ENCODE measurements at regions not wholly inside any gene's neighbourhood (a gene's known extent, or its start where the extent isn't known, plus 50 kb on each side); places are given as distances from the start of the nearest gene placed in this dataset.

DNA sequence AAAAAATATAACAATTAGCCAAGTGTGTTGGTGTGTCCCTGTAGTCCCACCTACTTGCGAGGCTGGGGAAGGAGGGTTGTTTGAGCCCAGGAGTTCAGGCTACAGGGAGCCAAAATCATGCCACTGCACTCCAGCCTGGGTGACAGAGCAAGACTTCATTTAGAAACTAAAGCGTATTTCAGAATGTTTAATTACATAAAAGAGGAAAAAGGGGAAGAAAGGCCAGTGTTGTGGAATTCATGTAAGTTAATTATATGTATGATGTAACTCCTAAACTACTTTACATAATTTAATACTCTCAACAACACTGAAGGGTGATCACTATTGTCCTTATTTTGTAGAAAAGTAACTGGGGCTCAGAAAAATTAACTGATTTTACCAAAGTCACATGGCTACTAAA lies 67.2 kb upstream of the HOPX start:
- no peak for DNase-seq (ENCODE audit: low spot score in 2 of 2, unreplicated experiment in 2 of 2)
- Mint-ChIP-seq H3K36me3 (peaks cover 8% of the 10 kb centered on the region), H3K9me3 (peaks cover 24% of the 10 kb centered on the region), H3K4me1 (peaks cover 10% of the 10 kb centered on the region), H3K27ac (no peak overlapping the region), H3K4me3 (no peak overlapping the region), H3K27me3 (ENCODE audit: low read depth) (no peaks in the 10 kb centered on the region)
- TF ChIP-seq, protein P1, sequence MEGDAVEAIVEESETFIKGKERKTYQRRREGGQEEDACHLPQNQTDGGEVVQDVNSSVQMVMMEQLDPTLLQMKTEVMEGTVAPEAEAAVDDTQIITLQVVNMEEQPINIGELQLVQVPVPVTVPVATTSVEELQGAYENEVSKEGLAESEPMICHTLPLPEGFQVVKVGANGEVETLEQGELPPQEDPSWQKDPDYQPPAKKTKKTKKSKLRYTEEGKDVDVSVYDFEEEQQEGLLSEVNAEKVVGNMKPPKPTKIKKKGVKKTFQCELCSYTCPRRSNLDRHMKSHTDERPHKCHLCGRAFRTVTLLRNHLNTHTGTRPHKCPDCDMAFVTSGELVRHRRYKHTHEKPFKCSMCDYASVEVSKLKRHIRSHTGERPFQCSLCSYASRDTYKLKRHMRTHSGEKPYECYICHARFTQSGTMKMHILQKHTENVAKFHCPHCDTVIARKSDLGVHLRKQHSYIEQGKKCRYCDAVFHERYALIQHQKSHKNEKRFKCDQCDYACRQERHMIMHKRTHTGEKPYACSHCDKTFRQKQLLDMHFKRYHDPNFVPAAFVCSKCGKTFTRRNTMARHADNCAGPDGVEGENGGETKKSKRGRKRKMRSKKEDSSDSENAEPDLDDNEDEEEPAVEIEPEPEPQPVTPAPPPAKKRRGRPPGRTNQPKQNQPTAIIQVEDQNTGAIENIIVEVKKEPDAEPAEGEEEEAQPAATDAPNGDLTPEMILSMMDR (IDR thresholded peaks at IDR 0.05; ENCODE audit: unreplicated experiment): no peak

DNA sequence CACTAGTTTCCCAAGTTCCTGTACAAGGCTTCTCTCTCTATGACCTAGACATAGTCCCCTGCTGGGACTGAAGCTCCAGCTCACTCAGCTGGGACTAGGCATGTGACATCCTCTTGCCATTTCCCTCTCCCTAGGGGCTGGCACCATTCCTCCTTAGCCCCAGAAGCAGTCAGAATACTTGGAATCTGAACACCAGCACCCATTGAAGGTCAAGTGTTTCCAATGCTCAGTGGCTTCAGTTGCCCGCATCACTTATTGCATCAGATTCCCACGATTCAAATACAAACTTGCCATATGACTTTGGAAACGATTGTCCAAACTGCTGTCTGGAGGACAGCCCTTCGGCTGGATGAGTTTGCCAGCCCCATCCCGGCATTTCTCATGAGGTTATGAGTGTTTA lies 65.5 kb upstream of the HOPX start:
- Mint-ChIP-seq H3K9me3 (peaks cover 33% of the 10 kb centered on the region), H3K27me3 (ENCODE audit: low read depth) (no peaks in the 10 kb centered on the region), H3K27ac (no peak overlapping the region), H3K4me1 (peaks cover 2% of the 10 kb centered on the region), H3K4me3 (no peak overlapping the region), H3K36me3 (peaks cover 8% of the 10 kb centered on the region)
- TF ChIP-seq, protein P1 (IDR thresholded peaks at IDR 0.05; ENCODE audit: unreplicated experiment): no peak
- DNase-seq (ENCODE audit: low spot score in 2 of 2, unreplicated experiment in 2 of 2): no peak

DNA sequence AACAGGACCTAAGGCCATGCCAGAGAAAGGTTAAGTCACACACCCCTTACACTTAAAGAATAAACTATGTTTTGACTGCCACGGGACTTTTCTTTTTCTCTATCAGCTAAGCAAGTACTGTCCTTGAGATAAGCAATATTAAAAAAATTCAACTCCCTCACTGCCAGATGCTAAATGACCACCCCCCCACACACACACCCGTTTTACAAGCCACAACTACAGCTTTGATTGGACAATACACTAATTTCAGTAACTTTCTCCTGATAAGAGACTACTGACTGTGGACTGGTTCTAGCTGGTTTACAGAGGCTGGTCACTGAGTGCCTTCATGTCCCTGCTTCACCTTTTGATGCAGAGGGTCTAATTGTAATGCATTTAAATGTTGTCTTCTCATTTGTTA lies 63.9 kb upstream of the HOPX start:
- DNase-seq (ENCODE audit: low spot score in 2 of 2, unreplicated experiment in 2 of 2): no peak
- H3K4me1 Mint-ChIP-seq: no peaks in the 10 kb centered on the region
- no peak overlapping the region for H3K4me3 Mint-ChIP-seq
- TF ChIP-seq, protein P1 (IDR thresholded peaks at IDR 0.05; ENCODE audit: unreplicated experiment): no peak
- H3K9me3 Mint-ChIP-seq: peaks cover 23% of the 10 kb centered on the region
- no peaks in the 10 kb centered on the region for H3K36me3 Mint-ChIP-seq
- no peak overlapping the region for H3K27ac Mint-ChIP-seq
- no peaks in the 10 kb centered on the region for H3K27me3 Mint-ChIP-seq (ENCODE audit: low read depth)

DNA sequence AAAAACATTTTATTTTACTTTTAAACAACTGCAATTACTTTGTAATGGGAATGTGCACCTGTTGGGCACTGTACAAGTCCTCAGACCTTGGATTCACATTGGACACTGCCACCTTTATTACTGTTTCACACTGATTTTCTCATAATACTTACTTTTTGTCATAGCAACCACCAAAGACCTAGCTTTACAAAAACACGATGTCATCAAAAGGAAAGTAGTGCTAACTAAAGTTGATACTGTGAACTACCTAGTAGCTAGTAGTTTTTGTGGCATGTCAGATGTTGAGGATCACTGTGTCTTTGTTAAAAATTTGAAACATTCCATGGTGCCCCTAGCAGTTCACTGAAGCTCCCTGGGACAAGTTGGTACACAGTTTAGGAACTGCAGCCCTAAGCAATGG lies 62.9 kb upstream of the HOPX start:
- Mint-ChIP-seq H3K4me3 (no peak overlapping the region), H3K27me3 (ENCODE audit: low read depth) (no peaks in the 10 kb centered on the region), H3K27ac (no peak overlapping the region), H3K4me1 (no peaks in the 10 kb centered on the region), H3K36me3 (no peaks in the 10 kb centered on the region), H3K9me3 (peaks cover 23% of the 10 kb centered on the region)
- TF ChIP-seq, protein P1 (IDR thresholded peaks at IDR 0.05; ENCODE audit: unreplicated experiment): no peak
- no peak for DNase-seq (ENCODE audit: low spot score in 2 of 2, unreplicated experiment in 2 of 2)

DNA sequence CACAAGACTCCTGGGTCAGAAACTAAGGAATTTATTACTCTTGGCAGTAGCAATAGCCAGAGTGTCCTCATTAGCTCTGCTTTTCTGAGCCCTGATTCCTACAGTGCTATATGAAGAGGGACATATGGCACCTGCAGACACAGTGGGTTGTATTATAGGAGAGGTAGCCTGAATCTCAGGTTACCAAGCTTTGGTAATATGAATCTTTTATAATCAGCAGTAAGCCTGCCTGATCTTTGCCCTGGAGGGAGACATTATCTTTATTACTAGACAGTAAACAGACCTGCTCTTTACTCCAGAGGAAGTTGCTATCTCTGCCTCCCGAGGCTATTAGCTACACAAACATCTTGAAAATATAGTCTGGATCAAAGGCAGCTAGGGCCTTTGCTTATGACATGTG lies 62.5 kb upstream of the HOPX start:
- no peak for DNase-seq (ENCODE audit: low spot score in 2 of 2, unreplicated experiment in 2 of 2)
- Mint-ChIP-seq H3K27ac (no peak overlapping the region), H3K36me3 (no peaks in the 10 kb centered on the region), H3K4me1 (no peaks in the 10 kb centered on the region), H3K9me3 (peaks cover 23% of the 10 kb centered on the region), H3K4me3 (no peak overlapping the region), H3K27me3 (ENCODE audit: low read depth) (no peaks in the 10 kb centered on the region)
- TF ChIP-seq, protein P1 (IDR thresholded peaks at IDR 0.05; ENCODE audit: unreplicated experiment): no peak

Data from mesothelial cell of epicardium (in vitro differentiated cells).